NCI-H146 (cell line): ENCODE measurements at regions not wholly inside any gene's neighbourhood (a gene's known extent, or its start where the extent isn't known, plus 50 kb on each side); places are given as distances from the start of the nearest gene placed in this dataset.

Experiments used
- DNase-seq: peaks from one replicate; lab custom pipeline; 2025; lab: John Stamatoyannopoulos, UW

DNA sequence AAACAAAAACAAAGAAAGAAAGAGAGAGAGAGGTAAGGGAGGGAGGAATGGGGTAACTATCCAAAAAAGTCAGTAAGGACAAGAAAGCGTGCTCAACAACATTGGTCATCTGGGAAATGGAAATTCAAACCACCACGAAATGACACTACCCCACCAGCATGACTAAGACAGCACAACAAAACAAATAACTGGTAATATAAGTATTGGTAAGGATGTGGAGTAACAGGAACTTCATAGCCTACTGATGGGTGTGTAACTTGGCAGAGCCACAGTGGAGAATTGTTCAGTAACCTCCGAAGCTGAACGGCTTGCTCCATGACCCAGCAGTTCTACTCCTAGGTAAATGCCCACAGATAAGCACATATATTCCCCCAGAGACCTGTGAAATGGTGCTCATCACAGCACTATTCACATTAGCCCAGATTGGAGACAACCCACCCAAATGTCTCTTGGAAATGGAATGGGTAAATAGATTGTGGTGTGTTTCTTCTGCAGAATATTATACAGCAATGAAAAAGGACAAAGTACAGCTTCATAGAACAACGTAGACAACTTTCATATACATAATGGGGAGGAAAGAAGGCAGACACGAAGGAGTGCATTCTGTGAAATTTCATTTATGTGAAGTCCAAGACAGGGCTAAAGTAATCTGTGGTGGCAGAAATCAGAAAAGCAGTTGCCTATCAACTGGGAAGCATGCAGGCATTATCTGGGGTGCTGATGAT, 95.5 kb upstream of the ATP6AP2 start:
- DNase-seq: no peak

DNA sequence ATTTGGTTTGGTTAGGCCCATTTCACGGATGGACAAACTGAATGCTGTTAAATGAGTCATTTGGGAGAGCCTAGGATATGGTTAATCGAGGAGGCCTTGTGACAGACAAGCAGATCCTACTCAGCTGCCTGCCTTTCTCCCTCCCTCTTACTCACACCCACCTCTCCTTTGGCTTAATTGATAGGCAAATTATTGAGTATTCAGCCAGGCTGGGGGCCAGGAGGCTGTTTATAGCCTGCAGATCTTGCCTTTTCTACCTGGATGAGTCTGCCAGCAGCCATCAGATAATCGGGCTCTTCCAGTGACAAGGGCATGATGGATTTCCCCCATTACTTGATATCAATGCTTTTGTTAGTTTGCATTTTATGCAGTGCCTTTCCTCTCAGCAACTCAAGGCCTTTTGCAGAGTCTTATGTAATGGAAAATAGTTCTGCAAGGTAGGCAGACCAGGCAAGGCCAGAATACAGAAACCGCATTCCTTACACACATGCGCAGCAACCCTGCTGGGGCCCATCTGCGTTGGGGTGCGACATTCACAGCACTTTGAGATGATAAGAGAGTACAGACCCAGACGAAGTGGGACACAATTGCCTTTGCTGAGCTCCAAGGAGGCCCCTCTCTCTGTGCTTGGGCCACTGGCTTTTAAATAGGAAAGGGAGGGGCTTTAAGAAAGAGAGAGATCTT, 96.2 kb upstream of the ATP6AP2 start:
- no peak for DNase-seq

DNA sequence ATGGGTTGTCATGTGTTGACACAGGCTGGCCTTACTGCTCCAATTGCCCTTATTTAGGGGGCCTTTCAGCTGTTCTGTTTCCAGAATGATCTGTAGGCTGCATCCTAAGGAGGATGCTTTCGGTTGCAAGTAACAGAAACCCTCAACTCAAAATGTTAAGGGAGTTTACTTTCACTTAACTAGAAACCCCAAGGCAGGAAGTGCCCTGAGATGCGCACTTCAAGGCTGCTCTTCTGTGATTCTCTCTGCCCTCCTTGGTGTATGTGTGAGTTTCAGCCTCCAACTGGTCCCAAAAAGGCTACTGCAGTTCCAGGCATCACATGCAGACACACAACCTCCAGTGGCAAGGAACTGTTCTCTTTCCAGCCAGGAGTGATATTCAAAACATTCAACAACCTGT, 97.3 kb upstream of the ATP6AP2 start:
- DNase-seq: no peak

DNA sequence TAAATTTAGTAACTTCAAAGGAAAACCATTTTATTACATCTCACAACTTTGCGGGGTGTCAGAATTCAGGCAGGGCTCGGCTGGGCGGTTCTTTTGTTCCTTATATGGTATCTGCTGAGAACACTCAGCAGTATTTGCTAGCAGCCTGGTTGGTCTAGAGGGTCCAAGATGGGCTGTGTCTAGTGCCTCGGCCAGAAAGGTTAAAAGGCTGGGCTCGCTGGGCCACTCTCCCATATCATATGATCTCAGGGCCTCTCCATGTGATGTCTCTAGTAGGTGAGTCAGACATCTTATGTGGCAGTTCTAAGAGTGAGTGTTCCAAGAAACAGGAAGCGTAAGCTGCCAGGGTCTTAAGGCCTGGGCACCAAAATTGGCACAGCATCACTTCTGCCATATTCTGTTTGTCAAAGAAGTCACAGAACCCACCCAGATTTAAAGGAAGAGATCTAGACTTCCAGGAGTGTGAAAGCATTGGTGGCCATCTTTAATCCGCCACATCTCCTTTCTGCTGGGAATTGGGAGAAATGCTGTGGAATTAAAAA, 100.9 kb upstream of the ATP6AP2 start:
- no peak for DNase-seq

DNA sequence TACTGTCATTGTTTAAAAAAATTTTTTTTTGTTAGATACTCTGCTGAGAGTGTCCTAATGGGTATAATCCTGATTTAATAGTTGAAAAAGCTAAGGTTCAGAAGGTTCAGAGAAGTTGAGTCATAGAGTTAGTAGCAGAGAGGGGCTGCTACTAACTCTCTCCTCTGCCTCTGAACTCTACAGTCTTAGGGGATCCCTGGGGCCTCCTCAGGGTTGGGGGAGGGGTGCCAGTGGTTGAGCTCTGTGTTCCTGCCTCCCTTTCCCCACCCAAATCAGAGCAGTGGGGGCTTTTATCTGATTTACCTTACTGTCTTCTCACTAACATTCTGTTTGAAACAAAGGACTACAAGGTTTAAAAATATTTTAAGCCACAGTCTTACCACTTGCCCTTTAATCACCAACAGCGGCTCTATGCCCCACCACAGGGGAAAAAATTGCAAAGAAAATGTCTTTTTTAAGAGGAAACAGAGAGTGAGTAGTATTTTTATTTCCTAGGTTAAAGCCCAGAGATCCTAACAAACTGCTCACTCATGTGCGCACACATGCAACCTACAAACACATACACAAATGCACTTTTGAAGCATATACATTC, 102.2 kb upstream of the ATP6AP2 start:
- no peak for DNase-seq

DNA sequence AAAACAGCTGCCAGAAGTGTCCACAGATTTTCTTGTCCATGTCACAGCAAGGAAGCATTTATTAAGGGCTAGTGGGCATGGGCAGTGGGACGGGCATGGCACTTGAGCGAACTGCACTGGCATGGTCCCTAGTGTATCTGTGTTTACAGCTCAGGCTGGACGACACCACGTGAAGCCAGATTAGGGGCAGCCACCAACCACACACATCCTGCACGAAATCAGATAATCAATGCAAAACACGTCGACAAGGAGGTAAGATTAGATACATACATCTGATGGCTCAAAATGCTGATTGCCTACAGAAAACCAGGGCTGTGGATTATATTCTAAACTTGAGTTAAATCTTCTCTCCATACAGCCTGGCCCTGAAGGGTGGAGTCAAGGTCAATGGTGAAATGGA, 103.8 kb upstream of the ATP6AP2 start:
- DNase-seq: no peak

DNA sequence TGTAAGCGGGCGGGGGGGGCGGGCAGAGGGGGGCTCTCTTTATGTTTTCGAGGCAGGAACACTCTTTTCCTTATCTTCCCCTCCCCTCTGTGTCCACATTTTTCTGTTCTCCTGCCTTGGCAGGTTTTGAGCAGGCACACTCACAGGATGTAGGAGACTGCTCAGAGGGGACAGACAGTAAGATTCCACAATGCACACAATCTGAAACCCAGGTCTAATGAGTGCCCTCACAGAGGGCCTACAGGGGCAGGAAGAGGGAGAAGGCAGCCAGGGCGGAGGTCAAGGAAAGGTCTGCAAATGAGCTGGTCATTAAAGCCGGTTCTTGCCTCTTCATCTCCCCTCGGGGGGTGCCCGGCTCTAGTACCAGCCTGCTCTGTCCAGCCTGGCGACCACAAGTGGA, 106.1 kb upstream of the ATP6AP2 start:
- no peak for DNase-seq

DNA sequence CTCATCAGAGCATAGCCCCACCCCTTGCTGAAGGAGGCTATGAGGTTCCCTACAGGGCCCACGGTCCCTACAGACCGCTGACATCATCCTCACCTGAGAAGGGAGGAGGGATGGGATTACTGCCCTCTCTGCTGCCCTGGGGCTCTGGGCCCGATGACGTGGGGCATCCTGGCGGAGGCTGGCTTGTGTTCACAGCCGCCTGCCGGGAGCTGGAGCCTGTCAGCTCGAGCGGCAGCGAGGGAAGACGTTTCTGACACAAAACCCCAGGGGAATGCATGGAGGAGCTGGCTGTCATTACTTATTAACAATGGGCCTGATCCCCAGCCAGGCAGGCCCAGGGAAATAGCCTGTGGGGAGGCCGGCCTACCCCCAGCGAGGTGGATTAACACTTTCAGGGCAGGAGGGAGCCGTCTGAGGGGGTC, 106.6 kb upstream of the ATP6AP2 start:
- DNase-seq: peak; percentile 89

DNA sequence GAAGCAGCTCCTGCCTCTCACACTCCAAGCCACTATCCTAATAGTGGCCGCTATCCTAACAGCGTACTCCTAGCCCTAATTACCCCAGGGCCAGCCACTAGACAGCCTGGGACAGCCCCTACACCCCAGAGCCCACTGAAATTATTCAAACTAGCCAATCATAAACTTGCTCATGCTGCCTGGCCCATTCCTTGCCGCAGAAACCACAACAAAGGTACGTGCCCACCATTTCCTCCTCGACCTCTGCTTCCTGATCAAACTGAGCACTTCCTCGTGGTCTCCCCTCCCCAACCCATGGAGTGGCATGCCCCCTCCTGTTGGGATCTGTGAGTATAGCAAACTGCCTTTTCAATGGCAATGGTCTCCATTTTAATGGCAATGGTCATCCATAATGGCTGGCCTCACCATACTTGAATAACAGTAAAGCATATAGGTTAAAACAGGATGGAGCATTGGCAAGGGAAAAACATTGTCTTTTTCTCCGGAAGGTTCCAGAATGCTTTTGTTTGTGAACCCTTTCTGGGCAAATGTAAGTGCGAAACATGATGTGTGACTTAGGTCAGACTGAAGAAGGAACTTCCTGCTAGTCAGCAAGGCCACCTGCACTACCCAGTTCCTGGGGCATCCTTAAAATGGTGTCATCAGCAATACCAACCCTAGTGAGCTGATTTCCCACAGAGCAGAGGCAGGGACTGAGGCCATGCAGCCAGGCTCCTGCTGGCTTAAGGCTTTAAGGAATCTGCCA, 107.1 kb upstream of the ATP6AP2 start:
- DNase-seq: no peak

DNA sequence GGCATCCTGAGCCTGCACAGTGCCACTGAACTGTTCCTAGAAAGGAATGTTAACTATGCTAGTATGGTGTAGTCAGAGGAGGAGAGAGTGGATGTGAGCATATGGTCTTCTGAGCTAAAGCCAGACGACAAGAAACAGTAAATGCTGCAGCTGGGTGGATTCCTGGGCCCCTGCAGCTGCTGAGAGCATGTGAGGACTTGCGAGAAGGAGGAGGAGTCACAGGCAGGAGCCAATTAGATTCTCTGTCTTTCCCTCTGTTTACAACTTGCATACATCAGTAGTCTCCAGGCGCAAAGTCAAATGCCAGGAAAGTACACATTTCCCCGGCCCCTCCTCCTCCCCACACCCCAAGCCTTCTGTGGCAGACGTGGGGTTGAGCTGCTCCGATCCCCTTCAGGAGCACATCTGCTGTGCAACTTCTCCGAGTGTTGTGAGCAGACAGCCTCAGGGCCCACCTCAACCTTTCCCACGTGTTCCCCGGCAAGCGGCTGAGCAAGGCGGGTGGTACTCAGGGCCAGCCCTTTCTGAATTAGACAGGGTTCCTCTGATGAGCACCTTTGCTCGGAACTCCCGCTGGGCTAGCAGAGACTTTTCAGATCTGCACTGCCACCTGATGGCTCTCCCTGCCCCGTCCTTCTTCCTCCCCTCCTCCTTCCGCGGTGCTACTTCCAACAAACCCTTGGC, 108.7 kb upstream of the ATP6AP2 start:
- peak; percentile 82 for DNase-seq

DNA sequence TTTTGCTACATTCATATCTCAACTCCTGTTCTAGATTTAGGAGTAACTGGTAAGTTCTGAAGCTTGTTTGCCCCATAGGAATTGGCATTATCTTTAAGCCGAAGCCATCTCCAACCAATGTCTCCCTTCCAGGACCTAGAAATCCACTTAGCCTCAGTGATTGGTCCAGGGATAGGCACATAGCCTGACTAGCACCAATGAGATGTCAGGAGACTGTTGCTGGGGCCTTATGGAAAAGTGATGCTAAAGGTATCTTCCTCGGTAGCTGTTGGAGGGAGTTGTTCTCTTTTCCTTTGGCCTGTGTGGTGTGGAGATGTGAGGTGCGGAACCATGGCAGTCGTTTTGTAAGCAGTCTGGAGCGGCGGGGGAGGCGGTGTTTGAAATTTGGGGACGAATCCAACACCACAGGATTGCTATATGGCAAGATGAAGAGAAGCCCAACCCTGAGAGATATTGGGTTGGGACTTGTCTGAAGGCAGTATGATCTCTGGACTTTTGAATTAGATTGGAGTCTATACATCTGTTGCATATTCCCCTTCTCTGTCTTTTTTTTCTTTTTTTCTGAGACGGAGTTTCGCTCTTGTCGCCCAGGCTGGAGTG, 109.8 kb upstream of the ATP6AP2 start:
- DNase-seq: no peak

DNA sequence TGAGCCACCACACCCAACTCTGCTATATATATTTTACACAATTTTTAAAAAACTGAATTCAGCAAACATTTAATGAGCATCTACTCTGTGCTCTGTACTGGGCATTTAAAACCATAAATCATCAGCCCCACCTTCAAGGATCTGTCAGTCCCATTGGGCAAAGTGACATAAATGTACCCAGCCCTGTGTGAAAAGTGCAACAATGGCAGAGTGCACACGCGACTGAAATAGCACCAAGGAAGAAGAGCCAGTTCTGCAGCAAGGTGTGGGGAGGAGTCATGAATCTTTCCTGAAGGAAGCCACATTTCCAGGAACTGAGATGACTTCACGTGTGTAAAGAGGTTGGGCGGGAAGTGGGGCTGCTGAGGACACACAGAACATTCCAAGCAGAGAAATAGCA, 111.5 kb upstream of the ATP6AP2 start:
- DNase-seq: no peak

DNA sequence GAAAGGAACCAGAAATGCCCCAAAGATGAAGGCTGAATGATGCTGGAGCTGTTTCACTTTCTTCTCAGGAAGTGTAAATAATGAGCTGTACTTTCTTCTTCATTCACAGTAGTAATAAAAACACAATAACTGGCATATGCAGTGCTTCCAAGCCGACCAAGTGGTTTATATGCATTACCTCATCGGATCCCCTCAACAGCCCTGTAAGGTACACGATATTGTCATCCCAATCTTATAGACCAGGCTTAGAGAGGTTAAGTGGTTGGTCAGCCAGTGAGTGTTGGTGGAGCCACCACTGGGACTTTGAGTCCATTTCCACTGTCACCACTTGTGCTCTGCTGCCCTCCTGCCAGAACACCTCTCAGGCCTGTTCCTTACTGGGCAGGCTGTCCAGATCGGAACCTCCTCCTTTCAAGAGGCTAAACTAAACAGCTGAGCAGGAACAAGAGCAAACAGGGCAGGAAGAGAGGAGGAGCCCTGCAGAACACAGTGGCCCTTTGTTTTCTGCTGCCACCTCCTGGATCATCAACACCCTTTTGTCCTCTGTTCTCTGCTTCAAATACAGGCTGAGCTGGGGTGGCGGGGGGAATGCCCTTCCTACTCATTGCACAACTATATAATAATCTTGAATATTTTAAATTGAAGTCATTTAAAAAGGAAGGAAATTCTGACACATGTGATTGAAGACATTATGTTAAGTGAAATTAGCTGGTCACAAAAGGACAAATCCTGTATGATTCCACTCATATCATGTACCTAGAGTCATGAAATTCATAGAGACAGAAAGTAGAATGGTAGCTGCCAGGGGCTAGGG, 112.5 kb upstream of the ATP6AP2 start:
- DNase-seq: peak; percentile 67

DNA sequence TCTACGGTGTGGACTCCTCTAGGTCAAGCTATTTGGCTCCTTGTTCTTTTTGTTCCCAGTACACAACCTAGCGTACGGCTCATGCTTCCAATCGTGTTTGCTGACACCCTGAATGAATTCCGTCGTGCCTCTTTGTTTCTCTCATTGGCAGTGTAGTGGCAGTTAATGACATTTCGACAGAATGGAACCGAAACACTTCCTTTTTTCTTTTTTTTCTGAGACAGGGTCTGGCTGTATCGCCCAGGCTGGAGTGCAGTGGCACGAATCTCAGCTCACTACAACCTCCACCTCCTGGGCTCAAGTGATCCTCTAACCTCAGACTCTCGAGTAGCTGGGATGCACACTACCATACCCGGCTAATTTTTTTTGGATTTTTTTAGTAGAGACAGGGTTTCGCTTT, 113.3 kb upstream of the ATP6AP2 start:
- DNase-seq: no peak

DNA sequence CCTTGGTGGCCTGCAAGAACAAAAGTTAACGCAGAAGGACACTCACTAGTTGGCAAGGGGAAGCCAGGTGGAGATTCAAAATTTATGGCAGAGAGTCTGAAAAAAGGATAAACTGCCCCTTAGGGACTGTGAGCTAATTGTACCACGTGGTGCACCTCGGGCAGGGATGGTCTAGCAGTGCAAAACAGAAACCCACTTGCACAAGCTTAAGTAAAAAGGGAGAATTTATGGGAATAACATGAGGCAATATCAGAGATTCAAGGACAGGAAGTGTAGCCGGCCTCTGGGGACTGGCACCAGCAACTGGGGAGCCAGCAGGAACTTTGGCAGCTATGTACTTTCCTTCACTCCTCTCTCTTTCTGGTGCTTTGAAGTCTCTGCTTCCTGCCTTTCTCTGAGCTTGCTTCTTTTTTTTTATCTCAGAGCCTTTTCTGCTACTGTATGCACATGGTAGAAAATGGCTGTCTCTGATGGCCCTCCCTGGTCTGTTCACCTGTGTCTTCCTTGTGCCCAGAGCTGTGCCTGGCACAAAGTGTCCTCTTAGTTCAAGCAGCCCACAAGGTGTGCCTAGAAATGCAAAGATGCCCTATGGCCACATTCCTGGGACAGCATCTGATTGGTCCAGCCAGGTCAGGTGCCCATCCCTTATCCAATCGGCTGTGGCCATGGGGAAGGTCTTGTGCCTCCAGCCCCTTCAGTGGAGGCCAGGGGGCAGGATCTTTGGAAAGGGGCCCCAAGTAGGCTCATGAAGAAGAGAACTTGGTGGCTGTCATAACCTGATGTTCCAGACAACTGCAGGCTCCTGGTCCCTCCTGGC, 114.8 kb upstream of the ATP6AP2 start:
- no peak for DNase-seq

DNA sequence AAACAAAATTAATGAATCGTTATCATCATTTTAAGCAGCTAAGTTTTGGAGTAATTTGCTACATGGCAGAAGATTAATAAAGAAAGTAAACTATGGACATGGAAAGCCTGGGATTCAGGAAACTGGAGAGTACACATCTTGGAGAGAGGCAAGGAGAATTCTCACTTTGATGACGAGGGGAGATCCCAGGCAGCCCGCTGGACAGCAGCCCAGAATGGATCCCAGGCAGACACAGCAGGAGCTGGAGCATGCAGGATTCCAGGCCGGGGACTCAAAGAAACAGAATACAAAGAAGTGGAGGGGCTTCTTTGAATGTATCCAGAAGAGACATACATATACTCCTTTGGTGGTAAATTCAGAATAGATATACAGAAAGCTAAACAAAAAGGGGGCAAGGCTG, 118.0 kb upstream of the ATP6AP2 start:
- DNase-seq: no peak

DNA sequence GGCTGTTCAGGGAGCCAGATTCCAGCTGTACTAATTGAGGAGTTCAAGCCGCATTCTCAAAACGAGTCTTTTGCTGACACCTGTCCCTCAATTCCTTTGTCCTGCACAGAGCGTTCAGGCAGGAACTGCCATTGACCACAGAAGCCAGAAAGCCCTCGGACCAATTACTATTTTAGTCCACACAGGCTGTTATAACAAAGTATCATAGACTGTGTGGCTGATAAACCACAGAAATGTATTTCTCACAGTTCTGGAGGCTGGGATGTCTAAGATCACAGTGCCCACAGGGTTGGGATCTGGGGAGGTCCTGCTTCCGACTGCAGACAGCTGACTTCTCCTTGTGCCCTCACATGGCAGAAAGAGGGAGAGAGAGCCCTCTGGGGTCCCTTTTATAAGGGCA, 119.8 kb upstream of the ATP6AP2 start:
- no peak for DNase-seq

DNA sequence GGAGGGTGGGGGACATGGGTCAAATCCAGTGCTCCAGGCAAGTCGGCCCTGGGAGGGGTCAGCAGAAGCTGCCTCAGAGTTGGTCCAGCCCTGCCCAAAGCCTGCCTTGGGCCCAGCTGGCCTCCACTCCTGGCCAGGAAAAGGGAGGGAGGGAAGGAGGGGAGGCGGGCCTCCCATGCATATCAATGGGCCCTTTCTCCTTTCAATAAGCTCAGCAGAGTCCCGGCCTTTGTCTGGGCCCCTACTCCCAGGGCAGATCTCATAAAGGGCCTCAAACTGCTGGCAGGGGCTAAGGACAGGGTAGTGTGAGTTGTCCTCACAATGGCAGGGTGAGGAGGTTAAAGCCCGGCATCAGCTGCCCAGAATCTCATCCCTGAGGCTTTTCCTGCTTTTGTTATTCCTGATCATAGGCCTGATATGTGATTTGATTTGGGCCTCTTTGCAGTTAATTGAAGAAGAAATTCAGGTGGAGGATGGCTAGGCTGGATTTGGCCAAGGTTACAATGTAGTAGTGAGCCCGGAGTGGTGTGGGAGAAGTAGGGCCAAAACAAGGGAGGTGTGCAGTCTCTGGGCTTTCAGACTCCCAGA, 121.1 kb upstream of the ATP6AP2 start:
- DNase-seq: no peak

DNA sequence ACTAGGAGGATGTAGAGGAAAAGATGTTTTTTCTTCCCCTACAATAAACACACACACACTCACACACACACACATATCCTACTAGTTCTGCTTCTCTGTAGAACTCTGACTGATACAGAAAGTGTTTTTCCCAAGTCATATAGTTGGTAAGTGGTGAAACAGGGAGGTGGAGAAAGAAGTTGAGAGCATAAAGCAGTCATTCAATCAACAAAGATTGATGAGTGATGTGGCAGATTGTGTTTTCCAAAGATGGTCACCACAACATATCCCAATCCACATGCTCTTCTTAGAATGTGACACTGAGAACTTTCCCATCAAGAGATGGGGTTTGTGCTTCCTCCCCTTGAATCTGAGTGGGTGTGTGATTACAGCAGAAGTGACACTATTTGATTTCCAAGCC, 123.4 kb upstream of the ATP6AP2 start:
- DNase-seq: no peak
